Esophagus squamous epithelium (tissue), 4 donors: ENCODE measurements at regions not wholly inside any gene's neighbourhood (a gene's known extent, or its start where the extent isn't known, plus 50 kb on each side); places are given as distances from the start of the nearest gene placed in this dataset.

Experiments used
- POLR2A ChIP-seq, 4 donors: fragments of 450-650 bp; IDR thresholded peaks; one replicate each; pipeline ENCODE4 v1.6.1; 2017; ENCODE audit warnings: antibody characterized with exemption in 4 of 4, mild to moderate bottlenecking in 4 of 4, moderate library complexity in 3 of 4
- TF ChIP-seq, protein P1 (sequence below), 6 experiments: fragments of 450-650 bp in 4 of 6; fragments of 200-600 bp in 2 of 6; sonication (generic) in 2 of 6; IDR thresholded peaks; one replicate each; pipeline ENCODE4 v1.5.1; 2016 to 2019; ENCODE audit warnings: antibody characterized with exemption in 6 of 6, mild to moderate bottlenecking in 4 of 6, moderate library complexity in 4 of 6

GRCh38 chr18:42245137-42245536 is 290.1 kb downstream of the PIK3C3 start:
- TF ChIP-seq, protein P1, sequence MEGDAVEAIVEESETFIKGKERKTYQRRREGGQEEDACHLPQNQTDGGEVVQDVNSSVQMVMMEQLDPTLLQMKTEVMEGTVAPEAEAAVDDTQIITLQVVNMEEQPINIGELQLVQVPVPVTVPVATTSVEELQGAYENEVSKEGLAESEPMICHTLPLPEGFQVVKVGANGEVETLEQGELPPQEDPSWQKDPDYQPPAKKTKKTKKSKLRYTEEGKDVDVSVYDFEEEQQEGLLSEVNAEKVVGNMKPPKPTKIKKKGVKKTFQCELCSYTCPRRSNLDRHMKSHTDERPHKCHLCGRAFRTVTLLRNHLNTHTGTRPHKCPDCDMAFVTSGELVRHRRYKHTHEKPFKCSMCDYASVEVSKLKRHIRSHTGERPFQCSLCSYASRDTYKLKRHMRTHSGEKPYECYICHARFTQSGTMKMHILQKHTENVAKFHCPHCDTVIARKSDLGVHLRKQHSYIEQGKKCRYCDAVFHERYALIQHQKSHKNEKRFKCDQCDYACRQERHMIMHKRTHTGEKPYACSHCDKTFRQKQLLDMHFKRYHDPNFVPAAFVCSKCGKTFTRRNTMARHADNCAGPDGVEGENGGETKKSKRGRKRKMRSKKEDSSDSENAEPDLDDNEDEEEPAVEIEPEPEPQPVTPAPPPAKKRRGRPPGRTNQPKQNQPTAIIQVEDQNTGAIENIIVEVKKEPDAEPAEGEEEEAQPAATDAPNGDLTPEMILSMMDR (IDR thresholded peaks at IDR 0.05): no peak
- TF ChIP-seq POLR2A (IDR thresholded peaks at IDR 0.05): no peak
